HFF-Myc (cell line): ENCODE measurements at regions not wholly inside any gene's neighbourhood (a gene's known extent, or its start where the extent isn't known, plus 50 kb on each side); places are given as distances from the start of the nearest gene placed in this dataset.

Experiments used
- DNase-seq: peaks from one replicate; pipeline ENCODE4 v3.0.0-alpha.2; 2011; ENCODE audit warnings: low read depth; ENCODE audit errors: extremely low read depth
- H3K4me3 ChIP-seq: replicated peaks from 2 replicates; pipeline ENCODE4 v1.5.1; 2011; ENCODE audit warnings: low read depth, mild to moderate bottlenecking, control low read depth, low read length
- CTCF ChIP-seq: IDR thresholded peaks from 2 replicates; pipeline ENCODE4 v1.5.1; 2012; ENCODE audit warnings: mild to moderate bottlenecking, low read depth, low read length, control low read depth; ENCODE audit errors: missing control alignments

- DNase-seq = no peak
- H3K4me3 ChIP-seq = no peak overlapping the region
- no peak for TF ChIP-seq CTCF
These were observed 295.0 kb upstream of the NCAM2 start for GRCh38 chr21:20703112-20703767.

GRCh38 chr21:20720623-20721022, 277.6 kb upstream of the NCAM2 start:
- peak; percentile 12 for DNase-seq
- no peak for TF ChIP-seq CTCF
- H3K4me3 ChIP-seq = no peak overlapping the region

GRCh38 chr21:20721151-20721550, 277.1 kb upstream of the NCAM2 start:
- no peak overlapping the region for H3K4me3 ChIP-seq
- TF ChIP-seq CTCF = no peak
- DNase-seq = no peak

GRCh38 chr21:20728691-20729090, 269.5 kb upstream of the NCAM2 start:
- no peak overlapping the region for H3K4me3 ChIP-seq
- no peak for TF ChIP-seq CTCF
- no peak for DNase-seq

GRCh38 chr21:20729376-20729775, 268.8 kb upstream of the NCAM2 start:
- no peak for DNase-seq
- no peak overlapping the region for H3K4me3 ChIP-seq
- TF ChIP-seq CTCF = no peak

- no peak overlapping the region for H3K4me3 ChIP-seq
- no peak for TF ChIP-seq CTCF
- no peak for DNase-seq
These were observed 267.8 kb upstream of the NCAM2 start for GRCh38 chr21:20730441-20730840.

- H3K4me3 ChIP-seq = no peak overlapping the region
- DNase-seq = no peak
- TF ChIP-seq CTCF = no peak
These were observed 263.0 kb upstream of the NCAM2 start for GRCh38 chr21:20735257-20735656.
